ENCODE measurements at regions not wholly inside any gene's neighbourhood (a gene's known extent, or its start where the extent isn't known, plus 50 kb on each side); places are given as distances from the start of the nearest gene placed in this dataset.
"Not testable (repeated sequence)": the region's sequence is repeated elsewhere in the genome, so short reads cannot be mapped to it uniquely, and the experiment has no call there.

DNA sequence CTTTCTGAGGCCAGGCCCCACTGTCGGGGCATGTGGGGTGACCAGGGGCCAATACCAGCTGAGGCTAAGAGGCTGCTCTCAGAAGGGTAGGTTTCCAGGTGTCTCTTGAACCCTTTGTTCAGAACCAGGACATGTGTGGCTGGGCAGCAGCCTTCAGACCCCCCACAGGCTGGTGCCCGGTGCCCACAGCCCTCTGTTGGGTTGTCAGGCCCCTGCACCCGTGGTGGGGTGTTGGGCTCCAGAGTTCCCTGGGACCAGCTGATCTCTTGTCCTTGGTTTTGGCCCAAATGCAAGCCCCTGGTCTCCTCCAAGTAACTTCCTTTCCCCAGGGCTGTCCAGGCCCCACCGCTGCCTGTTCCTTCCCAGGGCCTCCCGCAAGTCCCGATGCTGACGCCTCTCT lies 226.0 kb downstream of the TMEM121 start:
- WGBS, 2 donors = 48 to 62% methylated on average over 3 to 4 of the region's 7 CpGs
- H3K27me3 ChIP-seq; intact Hi-C loops (cut with DNase I); H3K4me1 ChIP-seq; ATAC-seq; FAIRE-seq; H3K36me3 ChIP-seq; H3K27ac ChIP-seq; H3K4me3 ChIP-seq; H3K9me3 ChIP-seq: not testable (repeated sequence)
- peak in 1 of 6 donors; percentile 19 for DNase-seq

DNA sequence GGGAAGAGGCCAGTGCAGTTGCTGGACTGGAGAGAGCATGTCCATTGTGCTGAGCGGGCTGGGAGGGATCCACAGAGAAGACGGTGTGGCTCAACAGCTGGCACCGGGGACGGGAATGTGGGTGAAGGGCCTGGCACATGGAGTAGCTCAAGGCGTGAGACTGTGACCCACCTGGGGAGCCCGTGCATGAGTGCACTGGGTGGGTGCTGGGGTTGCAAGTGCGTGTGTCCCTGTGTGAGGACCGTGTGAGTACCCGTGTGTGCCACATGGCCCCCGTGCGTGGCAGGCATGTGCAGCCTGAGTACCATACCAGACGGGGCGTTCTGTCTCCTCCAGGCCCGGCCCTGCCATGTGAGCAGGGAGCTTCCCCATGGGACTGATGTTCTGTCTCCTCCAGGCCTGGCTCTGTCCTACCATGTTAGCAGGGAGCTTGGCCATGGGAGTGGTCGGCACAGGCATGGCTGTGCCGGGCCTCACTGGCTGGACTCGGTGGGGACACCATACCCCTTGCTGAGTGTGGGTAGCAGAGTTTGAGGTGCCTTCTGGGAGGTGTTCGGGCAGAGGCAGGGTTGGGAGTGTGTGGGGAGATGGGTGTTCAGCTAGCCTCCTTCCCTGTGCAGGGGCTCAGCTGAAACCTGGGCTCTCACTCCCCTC lies 234.4 kb downstream of the TMEM121 start:
- no peaks in the 10 kb centered on the region for H3K27me3 ChIP-seq
- TF ChIP-seq, protein P1, sequence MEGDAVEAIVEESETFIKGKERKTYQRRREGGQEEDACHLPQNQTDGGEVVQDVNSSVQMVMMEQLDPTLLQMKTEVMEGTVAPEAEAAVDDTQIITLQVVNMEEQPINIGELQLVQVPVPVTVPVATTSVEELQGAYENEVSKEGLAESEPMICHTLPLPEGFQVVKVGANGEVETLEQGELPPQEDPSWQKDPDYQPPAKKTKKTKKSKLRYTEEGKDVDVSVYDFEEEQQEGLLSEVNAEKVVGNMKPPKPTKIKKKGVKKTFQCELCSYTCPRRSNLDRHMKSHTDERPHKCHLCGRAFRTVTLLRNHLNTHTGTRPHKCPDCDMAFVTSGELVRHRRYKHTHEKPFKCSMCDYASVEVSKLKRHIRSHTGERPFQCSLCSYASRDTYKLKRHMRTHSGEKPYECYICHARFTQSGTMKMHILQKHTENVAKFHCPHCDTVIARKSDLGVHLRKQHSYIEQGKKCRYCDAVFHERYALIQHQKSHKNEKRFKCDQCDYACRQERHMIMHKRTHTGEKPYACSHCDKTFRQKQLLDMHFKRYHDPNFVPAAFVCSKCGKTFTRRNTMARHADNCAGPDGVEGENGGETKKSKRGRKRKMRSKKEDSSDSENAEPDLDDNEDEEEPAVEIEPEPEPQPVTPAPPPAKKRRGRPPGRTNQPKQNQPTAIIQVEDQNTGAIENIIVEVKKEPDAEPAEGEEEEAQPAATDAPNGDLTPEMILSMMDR (IDR thresholded peaks at IDR 0.05) = no peak
- no peak overlapping the region for H3K4me3 ChIP-seq
- 58 to 59% methylated on average over 15 to 18 of the region's 18 CpGs for WGBS, 2 donors
- ATAC-seq = no peak
- H3K36me3 ChIP-seq = no peaks in the 10 kb centered on the region
- no peaks in the 10 kb centered on the region for H3K9me3 ChIP-seq
- peak in 1 of 6 donors; percentile 39 for DNase-seq
- FAIRE-seq = no peak
- intact Hi-C loops (cut with DNase I) = loop anchor here in 2 of 3 donors (2.0 to 5.0 kb wide), 2 partner anchors 144 kb away; no protein-coding TSS in a partner anchor
- H3K4me1 ChIP-seq = no peaks in the 10 kb centered on the region
- H3K27ac ChIP-seq = no peak overlapping the region

- H3K36me3 ChIP-seq, H3K27me3 ChIP-seq, H3K4me3 ChIP-seq, H3K9me3 ChIP-seq, ATAC-seq, FAIRE-seq, H3K27ac ChIP-seq, H3K4me1 ChIP-seq: not testable (repeated sequence)
- intact Hi-C loops (cut with DNase I) = loop anchor here in 2 of 3 donors (2.0 to 5.0 kb wide), 2 partner anchors 144 to 145 kb away; no protein-coding TSS in a partner anchor
- 39 to 58% methylated on average over 5 of the region's 5 CpGs for WGBS, 2 donors
- peak in 1 of 6 donors; percentile 27 for DNase-seq
These were observed 235.0 kb downstream of the TMEM121 start for GRCh38 chr14:105761345-105761740.

DNA sequence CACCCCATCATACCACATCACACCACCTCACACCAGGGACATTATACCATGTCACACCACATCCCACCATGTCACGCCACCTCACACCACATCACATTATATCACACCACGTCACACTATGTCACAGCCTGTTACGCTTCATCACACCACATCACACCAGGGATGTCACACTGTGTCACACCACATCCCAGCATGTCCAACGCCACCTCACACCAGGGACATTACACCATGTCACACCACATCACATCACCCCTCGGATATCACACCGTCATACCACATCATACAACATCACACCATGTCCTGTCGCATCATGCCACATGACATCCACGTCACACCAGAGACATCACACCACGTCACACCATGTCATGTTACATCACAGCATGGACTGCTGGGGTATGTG lies 235.5 kb downstream of the TMEM121 start:
- Histone ChIP-seq H3K4me3 (no peak overlapping the region), H3K27me3 (no peaks in the 10 kb centered on the region), H3K36me3 (no peaks in the 10 kb centered on the region), H3K27ac (no peak overlapping the region), H3K9me3 (no peaks in the 10 kb centered on the region), H3K4me1 (no peaks in the 10 kb centered on the region)
- WGBS, 2 donors = 45 to 64% methylated on average over 9 of the region's 9 CpGs
- TF ChIP-seq, protein P1 (IDR thresholded peaks at IDR 0.05) = no peak
- intact Hi-C loops (cut with DNase I) = loop anchor here in 2 of 3 donors (2.0 to 5.0 kb wide), 2 partner anchors 145 kb away; no protein-coding TSS in a partner anchor
- FAIRE-seq = no peak
- ATAC-seq = no peak
- DNase-seq = no peak

GRCh38 chr14:105762262-105762661 lies 235.9 kb downstream of the TMEM121 start:
- H3K27me3 ChIP-seq, FAIRE-seq, ATAC-seq, H3K4me1 ChIP-seq, DNase-seq, H3K9me3 ChIP-seq, H3K4me3 ChIP-seq, H3K27ac ChIP-seq, H3K36me3 ChIP-seq: not testable (repeated sequence)
- intact Hi-C loops (cut with DNase I) = loop anchor here in 1 of 3 donors (5.0 kb wide), 1 partner anchor 145 kb away; no protein-coding TSS in a partner anchor
- 47% methylated on average over 4 of the region's 11 CpGs; no CpG with 5 or more reads in 1 of the 2 donors for WGBS, 2 donors

DNA sequence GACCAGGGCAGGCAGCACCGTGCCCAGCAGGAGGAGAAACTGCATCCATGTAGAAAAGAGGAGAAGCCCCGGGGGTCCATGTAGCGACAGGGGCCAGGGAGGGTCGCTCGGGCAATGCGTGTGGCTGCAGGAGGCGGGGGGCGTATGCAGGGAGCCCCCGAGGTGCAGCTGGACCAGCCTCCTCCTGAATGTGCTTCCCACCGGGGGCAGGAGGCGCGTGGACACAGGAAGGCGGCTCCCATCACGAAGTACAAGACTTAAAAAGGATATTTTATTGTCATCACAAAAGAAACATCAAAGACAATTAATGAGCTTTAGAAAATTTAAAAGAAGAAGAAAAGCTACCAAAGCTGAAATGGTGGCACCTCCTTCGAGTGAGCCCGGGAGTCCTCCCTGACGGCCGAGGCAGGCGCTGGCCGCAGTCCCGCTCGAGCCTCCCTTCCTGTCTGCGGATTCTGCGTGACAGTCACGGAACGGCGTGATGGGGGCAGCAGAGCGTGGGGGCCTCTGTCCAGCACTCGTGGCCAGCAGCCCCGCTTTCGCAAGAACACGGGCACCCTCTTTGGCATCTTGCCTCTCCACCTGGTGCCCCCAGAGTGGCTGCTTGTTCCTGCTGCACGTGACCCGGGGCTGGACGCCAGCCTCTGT lies 238.0 kb downstream of the TMEM121 start:
- ATAC-seq, DNase-seq: not testable (repeated sequence)

DNA sequence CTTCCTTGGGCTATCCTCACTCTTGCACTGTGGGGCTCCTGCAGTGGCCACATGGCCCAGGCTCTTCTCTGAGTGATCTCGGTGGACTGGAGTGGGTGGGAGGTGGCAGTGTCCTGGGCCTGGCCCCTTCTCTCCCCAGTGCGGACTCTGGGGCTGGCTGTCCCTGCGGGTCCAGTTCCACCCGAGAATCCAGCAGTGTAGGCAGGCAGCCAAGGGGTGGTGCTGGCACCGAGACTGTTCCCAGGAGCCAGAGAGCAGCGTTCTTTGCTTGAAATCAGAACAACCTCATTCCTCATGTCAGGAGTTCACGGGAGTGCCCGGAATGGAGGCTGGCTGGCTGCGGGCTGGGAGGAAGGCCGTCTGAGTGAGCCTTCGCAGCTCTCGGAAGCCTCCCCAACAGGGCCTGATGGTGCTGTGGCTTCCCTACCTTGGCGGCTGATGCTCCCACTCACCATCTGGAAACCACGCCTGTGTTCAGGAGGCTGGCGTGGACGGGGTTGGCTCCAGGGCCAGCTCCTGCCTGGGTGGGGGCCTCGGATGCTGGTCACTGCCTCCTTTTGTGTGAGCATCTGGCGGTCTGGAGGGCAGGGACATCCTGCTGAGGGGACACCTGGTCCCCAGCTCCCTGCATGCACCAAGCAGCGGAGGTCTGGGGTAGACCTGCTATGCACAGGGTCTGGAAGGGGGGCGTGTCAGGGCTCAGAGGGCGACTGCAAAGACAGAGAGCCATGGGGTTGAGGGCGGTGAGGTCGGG lies 238.9 kb downstream of the TMEM121 start:
- FAIRE-seq; intact Hi-C loops (cut with DNase I); H3K36me3 ChIP-seq; H3K27me3 ChIP-seq; H3K9me3 ChIP-seq; ATAC-seq; H3K27ac ChIP-seq; H3K4me1 ChIP-seq; H3K4me3 ChIP-seq: not testable (repeated sequence)
- peak in 3 of 6 donors; percentile 26 to 65 (median 62) for DNase-seq
- WGBS, 2 donors = 59 to 63% methylated on average over 11 to 14 of the region's 23 CpGs

More for the DNA sequence above, 238.0 kb downstream of the TMEM121 start:
- H3K9me3 ChIP-seq, H3K36me3 ChIP-seq, H3K27ac ChIP-seq, FAIRE-seq, H3K27me3 ChIP-seq, H3K4me1 ChIP-seq, H3K4me3 ChIP-seq: not testable (repeated sequence)
- intact Hi-C loops (cut with DNase I) = loop anchor here in 1 of 3 donors (5.0 kb wide), 1 partner anchor 147 kb away; no protein-coding TSS in a partner anchor
- WGBS, 2 donors = 56 to 71% methylated on average over 21 to 30 of the region's 35 CpGs
